Brain microvascular endothelial cell (primary cell): ENCODE measurements at regions not wholly inside any gene's neighbourhood (a gene's known extent, or its start where the extent isn't known, plus 50 kb on each side); places are given as distances from the start of the nearest gene placed in this dataset.

Experiments
- DNase-seq: peaks from one replicate; pipeline ENCODE4 v3.0.0-alpha.2; 2020
- H3K27ac ChIP-seq: fragments of 250-450 bp; sonication (Bioruptor Pico); 2 replicates; pipeline ENCODE4 v1.5.1; 2020; ENCODE audit warnings: mild to moderate bottlenecking, moderate library complexity
- H3K27me3 ChIP-seq: fragments of 250-450 bp; sonication (Bioruptor Pico); replicated peaks from 2 replicates; pipeline ENCODE4 v1.5.1; 2020; ENCODE audit warnings: mild to moderate bottlenecking
- H3K36me3 ChIP-seq: fragments of 250-450 bp; sonication (Bioruptor Pico); replicated peaks from 2 replicates; pipeline ENCODE4 v1.5.1; 2020; ENCODE audit warnings: mild to moderate bottlenecking
- H3K4me3 ChIP-seq: 2 replicates; pipeline ENCODE4 v1.5.1; 2011; ENCODE audit warnings: low read depth, mild to moderate bottlenecking, control low read depth, low read length, moderate library complexity
- CTCF ChIP-seq: IDR thresholded peaks from 2 replicates; pipeline ENCODE4 v1.5.1; 2011; ENCODE audit warnings: low read depth, mild to moderate bottlenecking, moderate library complexity, low read length, control low read depth, inconsistent platforms; ENCODE audit errors: missing control alignments
- in situ Hi-C: cut with HindIII; loops from 2 replicates; pipeline ENCODE4 v1.10.0; 2017; ENCODE audit warnings: low sequenced_read_pairs, low pct_ligation_motif_present

DNA sequence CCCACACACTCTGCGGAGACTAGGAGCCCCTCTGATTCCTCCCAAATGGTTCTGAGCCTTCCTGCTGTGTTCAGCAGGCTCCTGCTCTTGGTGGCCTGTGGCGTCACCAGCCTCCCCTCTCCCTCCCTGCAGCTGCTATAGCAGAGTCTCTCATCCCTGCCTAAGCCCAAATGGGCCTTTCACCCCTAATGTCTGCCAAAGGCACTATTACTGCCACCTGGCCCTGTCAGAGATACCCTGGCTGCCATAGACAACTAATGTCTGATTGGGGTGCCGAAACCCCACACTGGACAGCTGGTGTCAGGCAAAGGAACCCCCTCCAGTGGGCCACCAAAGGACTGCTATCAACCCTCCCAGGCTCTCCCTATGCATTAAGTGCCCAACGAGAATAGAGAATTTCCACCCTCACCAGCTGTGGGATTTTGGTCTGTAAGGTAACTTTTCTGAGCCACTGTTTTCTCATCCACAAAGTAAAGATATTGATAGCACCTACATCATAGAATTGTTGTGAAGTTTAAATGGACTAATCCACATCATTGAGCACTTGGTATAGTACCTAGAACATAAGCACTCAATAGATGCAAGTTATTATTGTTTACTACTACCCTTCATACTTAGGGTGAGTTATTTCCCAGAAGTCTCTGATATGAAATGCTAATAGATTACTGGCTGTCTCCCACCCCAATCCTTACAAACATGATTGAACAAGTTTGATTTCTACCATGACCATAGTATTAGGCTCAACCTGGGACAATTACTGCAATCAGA, 421.3 kb downstream of the MID1IP1 start:
- TF ChIP-seq CTCF, result no peak
- in situ Hi-C loops, result no loop called here
- Histone ChIP-seq H3K27me3 (no peaks in the 10 kb centered on the region), H3K27ac (no peak overlapping the region), H3K36me3 (no peaks in the 10 kb centered on the region), H3K4me3 (no peak overlapping the region)
- no peak for DNase-seq

DNA sequence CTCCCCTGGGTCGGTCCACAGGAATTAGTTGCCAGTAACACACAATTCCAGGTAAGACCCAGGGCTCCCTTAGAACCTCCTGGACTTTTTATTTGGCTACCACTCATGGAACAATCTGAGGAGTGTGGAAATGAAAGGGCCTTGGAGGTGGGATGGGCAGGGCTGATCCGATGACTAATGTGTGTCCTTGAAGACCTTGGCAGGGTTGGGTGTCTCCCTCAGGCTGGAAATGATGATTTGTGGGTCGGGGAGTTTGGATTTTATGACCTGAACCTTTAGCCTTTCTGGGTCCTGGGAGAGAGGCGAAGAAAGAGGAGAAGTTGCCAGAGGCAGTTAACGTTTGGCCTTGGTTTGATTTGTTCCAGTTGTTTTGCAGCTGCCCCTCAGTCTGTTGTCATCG, 425.0 kb downstream of the MID1IP1 start:
- no peak for TF ChIP-seq CTCF

DNA sequence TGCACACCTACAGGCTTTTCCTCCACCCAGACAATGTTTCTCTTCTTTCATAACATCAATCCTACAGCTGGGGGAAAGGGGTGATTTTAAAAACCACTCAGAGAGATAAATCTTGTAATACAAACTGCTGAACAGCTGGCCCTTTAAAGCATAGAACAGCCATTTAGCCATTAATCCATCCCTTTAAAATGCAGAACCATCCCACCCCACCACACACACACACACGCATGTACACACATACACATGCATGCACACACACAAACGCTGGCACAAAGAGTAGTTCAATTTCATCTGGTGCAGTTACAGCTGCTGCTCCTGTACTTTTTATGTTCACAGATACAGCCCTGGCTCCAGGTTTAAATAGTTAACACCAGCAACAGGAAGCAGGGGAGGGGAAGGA, 426.1 kb downstream of the MID1IP1 start:
- H3K4me3 ChIP-seq, result no peak overlapping the region

More for the DNA sequence above, 425.0 kb downstream of the MID1IP1 start:
- DNase-seq, result no peak
- no peaks in the 10 kb centered on the region for H3K27me3 ChIP-seq
- no peak overlapping the region for H3K27ac ChIP-seq
- H3K4me3 ChIP-seq, result no peak overlapping the region
- in situ Hi-C loops, result no loop called here
- no peaks in the 10 kb centered on the region for H3K36me3 ChIP-seq

DNA sequence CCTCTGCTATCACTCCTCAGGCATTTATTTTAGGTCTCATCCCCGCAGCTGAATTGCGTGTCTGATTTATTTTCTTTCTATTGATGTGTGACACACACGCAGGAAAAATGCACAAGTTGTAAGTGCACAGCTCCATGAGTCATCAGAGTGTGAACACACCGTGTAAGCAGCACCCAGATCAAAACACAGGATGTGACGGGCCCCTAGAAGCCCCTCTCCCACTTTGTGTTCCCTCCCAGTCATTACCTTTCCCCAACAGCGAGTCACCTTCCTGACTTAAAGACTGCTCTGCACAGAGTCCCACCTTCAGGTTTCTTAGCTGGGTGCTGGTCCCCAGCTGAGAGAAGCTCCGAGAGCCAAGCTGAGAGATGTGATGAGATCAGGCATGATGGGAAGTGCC, 436.7 kb downstream of the MID1IP1 start:
- in situ Hi-C loops, result no loop called here
- Histone ChIP-seq H3K27ac (no peak overlapping the region), H3K4me3 (no peak overlapping the region), H3K27me3 (no peaks in the 10 kb centered on the region), H3K36me3 (no peaks in the 10 kb centered on the region)
- no peak for DNase-seq
- no peak for TF ChIP-seq CTCF

More for the DNA sequence above, 426.1 kb downstream of the MID1IP1 start:
- no peak for TF ChIP-seq CTCF
- DNase-seq, result no peak
- Histone ChIP-seq H3K36me3 (no peaks in the 10 kb centered on the region), H3K27ac (no peak overlapping the region), H3K27me3 (no peaks in the 10 kb centered on the region)
- in situ Hi-C loops, result no loop called here

- Histone ChIP-seq H3K27ac (no peak overlapping the region), H3K4me3 (no peak overlapping the region), H3K27me3 (no peaks in the 10 kb centered on the region), H3K36me3 (no peaks in the 10 kb centered on the region)
- TF ChIP-seq CTCF, result peak; percentile 64
- in situ Hi-C loops, result no loop called here
- no peak for DNase-seq
Observed at GRCh38 chrX:39242187-39242586, 440.9 kb downstream of the MID1IP1 start.

GRCh38 chrX:39244147-39244546, 442.9 kb downstream of the MID1IP1 start:
- no peak for DNase-seq
- H3K4me3 ChIP-seq, result no peak overlapping the region
- H3K36me3 ChIP-seq, result no peaks in the 10 kb centered on the region
- TF ChIP-seq CTCF, result no peak
- in situ Hi-C loops, result no loop called here
- no peak overlapping the region for H3K27ac ChIP-seq
- H3K27me3 ChIP-seq, result no peaks in the 10 kb centered on the region
